ENCODE measurements at regions not wholly inside any gene's neighbourhood (a gene's known extent, or its start where the extent isn't known, plus 50 kb on each side); places are given as distances from the start of the nearest gene placed in this dataset.
A peak's percentile ranks its signal among the peaks of the same experiment; 100 is the strongest.
"Not testable (repeated sequence)": the region's sequence is repeated elsewhere in the genome, so short reads cannot be mapped to it uniquely, and the experiment has no call there.

GRCh38 chr6:139955366-139956155 lies 581.1 kb upstream of the CITED2 start:
- no peak for DNase-seq (ENCODE audit: low read depth in 4 of 6, low spot score in 6 of 6)
- Histone ChIP-seq H3K4me1 (ENCODE audit: control insufficient read depth, insufficient read depth, low read length) (no peaks in the 10 kb centered on the region), H3K4me3 (ENCODE audit: low read depth, low read length) (no peak overlapping the region), H3K27ac (ENCODE audit: low read depth, low read length) (no peak overlapping the region), H3K9me3 (ENCODE audit: control insufficient read depth, insufficient read depth, low read length) (no peaks in the 10 kb centered on the region), H3K36me3 (ENCODE audit: control insufficient read depth, insufficient read depth, low read length) (no peaks in the 10 kb centered on the region), H3K27me3 (ENCODE audit: control insufficient read depth, insufficient read depth, low read length) (no peaks in the 10 kb centered on the region)
- no CpG with 5 or more reads among the region's 2 CpGs for WGBS (ENCODE audit: insufficient coverage)

GRCh38 chr6:139954463-139955071 lies 580.1 kb upstream of the CITED2 start:
- Histone ChIP-seq H3K9me3 (ENCODE audit: control insufficient read depth, insufficient read depth, low read length) (no peaks in the 10 kb centered on the region), H3K36me3 (ENCODE audit: control insufficient read depth, insufficient read depth, low read length) (no peaks in the 10 kb centered on the region), H3K27ac (ENCODE audit: low read depth, low read length) (no peak overlapping the region), H3K27me3 (ENCODE audit: control insufficient read depth, insufficient read depth, low read length) (no peaks in the 10 kb centered on the region), H3K4me3 (ENCODE audit: low read depth, low read length) (no peak overlapping the region), H3K4me1 (ENCODE audit: control insufficient read depth, insufficient read depth, low read length) (no peaks in the 10 kb centered on the region)
- DNase-seq (ENCODE audit: low read depth in 4 of 6, low spot score in 6 of 6): no peak

GRCh38 chr6:139953780-139954179 lies 579.3 kb upstream of the CITED2 start:
- H3K4me3 ChIP-seq (ENCODE audit: low read depth, low read length); H3K4me1 ChIP-seq (ENCODE audit: control insufficient read depth, insufficient read depth, low read length); DNase-seq (ENCODE audit: low read depth in 4 of 6, low spot score in 6 of 6); H3K36me3 ChIP-seq (ENCODE audit: control insufficient read depth, insufficient read depth, low read length); H3K9me3 ChIP-seq (ENCODE audit: control insufficient read depth, insufficient read depth, low read length); H3K27ac ChIP-seq (ENCODE audit: low read depth, low read length); H3K27me3 ChIP-seq (ENCODE audit: control insufficient read depth, insufficient read depth, low read length): not testable (repeated sequence)
- WGBS (ENCODE audit: insufficient coverage): no CpG with 5 or more reads among the region's 11 CpGs

GRCh38 chr6:139951172-139951571 lies 576.7 kb upstream of the CITED2 start:
- no peaks in the 10 kb centered on the region for H3K27me3 ChIP-seq (ENCODE audit: control insufficient read depth, insufficient read depth, low read length)
- no peaks in the 10 kb centered on the region for H3K36me3 ChIP-seq (ENCODE audit: control insufficient read depth, insufficient read depth, low read length)
- no peaks in the 10 kb centered on the region for H3K9me3 ChIP-seq (ENCODE audit: control insufficient read depth, insufficient read depth, low read length)
- H3K4me3 ChIP-seq (ENCODE audit: low read depth, low read length): no peak overlapping the region
- no peak overlapping the region for H3K27ac ChIP-seq (ENCODE audit: low read depth, low read length)
- H3K4me1 ChIP-seq (ENCODE audit: control insufficient read depth, insufficient read depth, low read length): no peaks in the 10 kb centered on the region
- no CpG with 5 or more reads among the region's 3 CpGs for WGBS (ENCODE audit: insufficient coverage)
- DNase-seq (ENCODE audit: low read depth in 4 of 6, low spot score in 6 of 6): no peak

- Histone ChIP-seq H3K27ac (ENCODE audit: low read depth, low read length) (no peak overlapping the region), H3K36me3 (ENCODE audit: control insufficient read depth, insufficient read depth, low read length) (no peaks in the 10 kb centered on the region), H3K4me3 (ENCODE audit: low read depth, low read length) (no peak overlapping the region), H3K9me3 (ENCODE audit: control insufficient read depth, insufficient read depth, low read length) (no peaks in the 10 kb centered on the region), H3K27me3 (ENCODE audit: control insufficient read depth, insufficient read depth, low read length) (no peaks in the 10 kb centered on the region), H3K4me1 (ENCODE audit: control insufficient read depth, insufficient read depth, low read length) (no peaks in the 10 kb centered on the region)
- 83% methylated on average over 1 of the region's 2 CpGs for WGBS (ENCODE audit: insufficient coverage)
- DNase-seq (ENCODE audit: low read depth in 4 of 6, low spot score in 6 of 6): no peak
Measured at GRCh38 chr6:139944976-139945375, 570.5 kb upstream of the CITED2 start.

- H3K4me3 ChIP-seq (ENCODE audit: low read depth, low read length): no peak overlapping the region
- no peak overlapping the region for H3K27ac ChIP-seq (ENCODE audit: low read depth, low read length)
Measured at GRCh38 chr6:139944131-139944530, 569.7 kb upstream of the CITED2 start.

GRCh38 chr6:139943391-139943790 lies 568.9 kb upstream of the CITED2 start:
- Histone ChIP-seq H3K27ac (ENCODE audit: low read depth, low read length) (no peak overlapping the region), H3K36me3 (ENCODE audit: control insufficient read depth, insufficient read depth, low read length) (no peaks in the 10 kb centered on the region), H3K4me3 (ENCODE audit: low read depth, low read length) (no peak overlapping the region), H3K27me3 (ENCODE audit: control insufficient read depth, insufficient read depth, low read length) (no peaks in the 10 kb centered on the region), H3K9me3 (ENCODE audit: control insufficient read depth, insufficient read depth, low read length) (no peaks in the 10 kb centered on the region), H3K4me1 (ENCODE audit: control insufficient read depth, insufficient read depth, low read length) (no peaks in the 10 kb centered on the region)
- peak in 1 of 6 donors; percentile 53 for DNase-seq (ENCODE audit: low read depth in 4 of 6, low spot score in 6 of 6)

More at GRCh38 chr6:139944131-139944530, 569.7 kb upstream of the CITED2 start:
- H3K4me1 ChIP-seq (ENCODE audit: control insufficient read depth, insufficient read depth, low read length): no peaks in the 10 kb centered on the region
- no CpG with 5 or more reads among the region's 3 CpGs for WGBS (ENCODE audit: insufficient coverage)
- no peaks in the 10 kb centered on the region for H3K27me3 ChIP-seq (ENCODE audit: control insufficient read depth, insufficient read depth, low read length)
- H3K9me3 ChIP-seq (ENCODE audit: control insufficient read depth, insufficient read depth, low read length): no peaks in the 10 kb centered on the region
- no peak for DNase-seq (ENCODE audit: low read depth in 4 of 6, low spot score in 6 of 6)
- no peaks in the 10 kb centered on the region for H3K36me3 ChIP-seq (ENCODE audit: control insufficient read depth, insufficient read depth, low read length)

GRCh38 chr6:139942331-139942730 lies 567.9 kb upstream of the CITED2 start:
- no peak overlapping the region for H3K27ac ChIP-seq (ENCODE audit: low read depth, low read length)
- WGBS (ENCODE audit: insufficient coverage): 78% methylated on average over 2 of the region's 5 CpGs

GRCh38 chr6:139941826-139942225 lies 567.4 kb upstream of the CITED2 start:
- 0% methylated on average over 1 of the region's 3 CpGs for WGBS (ENCODE audit: insufficient coverage)
- DNase-seq (ENCODE audit: low read depth in 4 of 6, low spot score in 6 of 6): no peak
- H3K36me3 ChIP-seq (ENCODE audit: control insufficient read depth, insufficient read depth, low read length): no peaks in the 10 kb centered on the region
- H3K4me1 ChIP-seq (ENCODE audit: control insufficient read depth, insufficient read depth, low read length): no peaks in the 10 kb centered on the region
- no peak overlapping the region for H3K4me3 ChIP-seq (ENCODE audit: low read depth, low read length)
- no peak overlapping the region for H3K27ac ChIP-seq (ENCODE audit: low read depth, low read length)
- H3K9me3 ChIP-seq (ENCODE audit: control insufficient read depth, insufficient read depth, low read length): no peaks in the 10 kb centered on the region
- no peaks in the 10 kb centered on the region for H3K27me3 ChIP-seq (ENCODE audit: control insufficient read depth, insufficient read depth, low read length)

More at GRCh38 chr6:139942331-139942730, 567.9 kb upstream of the CITED2 start:
- Histone ChIP-seq H3K4me1 (ENCODE audit: control insufficient read depth, insufficient read depth, low read length) (no peaks in the 10 kb centered on the region), H3K27me3 (ENCODE audit: control insufficient read depth, insufficient read depth, low read length) (no peaks in the 10 kb centered on the region), H3K9me3 (ENCODE audit: control insufficient read depth, insufficient read depth, low read length) (no peaks in the 10 kb centered on the region), H3K36me3 (ENCODE audit: control insufficient read depth, insufficient read depth, low read length) (no peaks in the 10 kb centered on the region), H3K4me3 (ENCODE audit: low read depth, low read length) (no peak overlapping the region)
- no peak for DNase-seq (ENCODE audit: low read depth in 4 of 6, low spot score in 6 of 6)
